ENCODE measurements at regions not wholly inside any gene's neighbourhood (a gene's known extent, or its start where the extent isn't known, plus 50 kb on each side); places are given as distances from the start of the nearest gene placed in this dataset.

- no peak for DNase-seq
These were observed 220.8 kb upstream of the TNRC6C start for GRCh38 chr17:77737442-77738265.

- peak; percentile 42 for DNase-seq
These were observed 219.6 kb upstream of the TNRC6C start for GRCh38 chr17:77738751-77739531.

- no peak for DNase-seq
These were observed 218.0 kb upstream of the TNRC6C start for GRCh38 chr17:77740481-77740880.

GRCh38 chr17:77741109-77741508, 217.4 kb upstream of the TNRC6C start:
- peak; percentile 27 for DNase-seq

GRCh38 chr17:77742579-77742978, 215.9 kb upstream of the TNRC6C start:
- no peak for DNase-seq

GRCh38 chr17:77744066-77744988, 214.2 kb upstream of the TNRC6C start:
- DNase-seq = no peak

- DNase-seq = no peak
These were observed 212.8 kb upstream of the TNRC6C start for GRCh38 chr17:77745702-77746101.

- no peak for DNase-seq
These were observed 212.1 kb upstream of the TNRC6C start for GRCh38 chr17:77746393-77746792.

GRCh38 chr17:77746896-77747554, 211.5 kb upstream of the TNRC6C start:
- no peak for DNase-seq

- no peak for DNase-seq
These were observed 210.1 kb upstream of the TNRC6C start for GRCh38 chr17:77748436-77748835.

GRCh38 chr17:77749321-77749751, 209.2 kb upstream of the TNRC6C start:
- DNase-seq = no peak

- DNase-seq = no peak
These were observed 208.5 kb upstream of the TNRC6C start for GRCh38 chr17:77749989-77750388.

- DNase-seq = no peak
These were observed 208.0 kb upstream of the TNRC6C start for GRCh38 chr17:77750427-77751043.

- no peak for DNase-seq
These were observed 205.3 kb upstream of the TNRC6C start for GRCh38 chr17:77753246-77753645.

GRCh38 chr17:77753691-77754245, 204.7 kb upstream of the TNRC6C start:
- no peak for DNase-seq

- no peak for DNase-seq
These were observed 203.5 kb upstream of the TNRC6C start for GRCh38 chr17:77754956-77755355.

- no peak for DNase-seq
These were observed 203.0 kb upstream of the TNRC6C start for GRCh38 chr17:77755410-77755963.

GRCh38 chr17:77756028-77756427, 202.5 kb upstream of the TNRC6C start:
- DNase-seq = no peak

- DNase-seq = no peak
These were observed 201.5 kb upstream of the TNRC6C start for GRCh38 chr17:77756846-77757560.

GRCh38 chr17:77757561-77757898, 201.0 kb upstream of the TNRC6C start:
- no peak for DNase-seq

- DNase-seq = no peak
These were observed 195.5 kb upstream of the TNRC6C start for GRCh38 chr17:77763023-77763422.
